ENCODE measurements at regions not wholly inside any gene's neighbourhood (a gene's known extent, or its start where the extent isn't known, plus 50 kb on each side); places are given as distances from the start of the nearest gene placed in this dataset.

DNA sequence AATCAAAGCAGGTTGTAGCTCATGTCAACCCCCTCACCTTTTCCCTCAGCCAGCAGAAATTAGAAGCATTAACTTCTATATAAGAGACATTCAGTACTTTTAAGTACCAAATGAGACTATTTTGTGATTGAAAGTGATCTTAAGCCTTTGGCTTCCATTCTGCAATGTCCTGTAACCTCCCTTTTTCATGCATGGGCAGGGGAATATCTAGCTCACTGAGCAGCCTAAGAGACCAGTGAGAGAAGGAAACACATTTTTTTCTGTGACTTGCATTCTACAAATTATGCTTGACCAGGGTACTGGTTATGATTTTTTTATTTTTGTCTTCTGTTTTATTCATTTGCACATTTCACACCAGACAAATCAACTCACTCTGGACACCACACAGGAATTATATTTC lies 369.6 kb downstream of the KCTD12 start:
- DNase-seq (ENCODE audit: low read depth, low spot score) = no peak

DNA sequence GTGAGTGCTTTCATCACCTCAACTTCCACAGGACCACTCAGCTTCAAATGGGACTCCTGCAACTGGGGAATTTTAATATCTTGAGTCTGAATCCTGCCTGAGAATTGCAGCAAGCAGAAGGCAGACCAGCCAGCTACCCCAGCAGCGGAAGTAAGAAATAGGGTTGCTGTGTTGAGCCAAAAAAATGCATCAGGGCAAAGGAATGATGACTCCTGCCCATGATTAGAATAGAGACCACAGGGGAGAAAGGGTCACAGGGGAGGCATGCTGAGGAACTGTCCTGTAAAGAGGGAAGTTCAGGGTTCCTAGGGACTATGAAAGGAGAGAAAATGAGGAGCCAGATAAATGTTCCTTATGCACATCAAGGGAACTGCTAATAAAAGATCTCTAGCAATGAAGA lies 370.2 kb downstream of the KCTD12 start:
- peak; percentile 69 for DNase-seq (ENCODE audit: low read depth, low spot score)

GRCh38 chr13:76512721-76513145 lies 373.5 kb downstream of the KCTD12 start:
- peak; percentile 88 for DNase-seq (ENCODE audit: low read depth, low spot score)

DNA sequence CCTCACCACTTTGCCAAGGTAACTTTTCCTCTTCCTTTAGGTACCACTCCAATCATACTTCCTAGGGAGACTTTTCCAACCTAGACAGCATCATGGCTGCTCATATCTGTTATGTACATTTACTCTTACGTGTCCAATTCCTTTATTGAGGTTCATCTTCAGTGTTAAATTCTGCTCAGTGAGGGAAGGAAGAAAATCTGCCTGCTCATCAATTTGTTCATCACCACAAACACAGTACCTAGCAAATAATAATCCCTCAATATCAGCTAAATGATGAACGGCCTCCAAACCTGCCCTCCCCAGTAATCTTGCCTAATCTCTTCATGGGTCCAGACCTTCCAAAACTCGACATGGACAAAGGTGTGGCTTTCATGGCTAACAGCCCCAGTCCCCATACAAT lies 380.8 kb downstream of the KCTD12 start:
- no peak for DNase-seq (ENCODE audit: low read depth, low spot score)

- DNase-seq (ENCODE audit: low read depth, low spot score) = no peak
These were observed 382.4 kb downstream of the KCTD12 start for GRCh38 chr13:76503766-76504165.

DNA sequence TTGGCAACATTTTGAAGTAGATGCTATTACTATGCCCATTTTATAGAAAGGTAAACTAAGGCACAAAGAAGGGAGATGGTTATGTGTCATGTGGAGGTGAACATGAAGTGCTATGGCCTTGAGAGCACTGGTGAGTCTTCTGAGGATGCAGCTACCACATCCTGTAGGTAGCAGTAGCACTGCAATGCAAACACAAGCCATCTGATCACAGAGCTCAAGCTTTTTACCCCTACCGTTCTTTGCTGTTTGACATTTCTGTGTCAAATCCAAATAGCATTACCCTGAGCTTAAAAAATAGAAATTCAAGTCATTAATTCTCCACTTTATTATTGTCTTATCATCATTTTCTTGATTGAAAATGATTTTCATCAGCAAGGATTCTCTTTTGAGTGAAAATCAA lies 382.9 kb downstream of the KCTD12 start:
- DNase-seq (ENCODE audit: low read depth, low spot score) = no peak

GRCh38 chr13:76500894-76501293 lies 385.3 kb downstream of the KCTD12 start:
- no peak for DNase-seq (ENCODE audit: low read depth, low spot score)

DNA sequence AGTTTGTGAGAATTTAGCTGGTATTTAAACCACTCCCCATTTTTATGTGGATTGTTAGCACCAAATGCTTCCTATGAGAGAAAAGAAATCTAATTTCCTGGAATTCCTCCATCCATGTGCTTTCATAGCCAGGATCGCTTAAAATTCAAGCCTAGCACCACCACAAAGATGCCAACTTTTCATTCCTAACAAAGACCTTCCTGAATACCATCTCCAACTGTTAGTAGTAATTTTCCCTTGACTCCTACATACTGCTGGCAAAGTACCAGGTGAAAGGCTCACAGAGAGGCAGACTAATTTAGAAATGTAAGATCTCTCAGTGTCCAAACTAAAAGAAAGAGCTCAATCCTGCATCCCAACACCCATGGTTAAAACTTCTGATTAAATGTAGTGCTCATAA lies 386.3 kb downstream of the KCTD12 start:
- DNase-seq (ENCODE audit: low read depth, low spot score) = no peak

DNA sequence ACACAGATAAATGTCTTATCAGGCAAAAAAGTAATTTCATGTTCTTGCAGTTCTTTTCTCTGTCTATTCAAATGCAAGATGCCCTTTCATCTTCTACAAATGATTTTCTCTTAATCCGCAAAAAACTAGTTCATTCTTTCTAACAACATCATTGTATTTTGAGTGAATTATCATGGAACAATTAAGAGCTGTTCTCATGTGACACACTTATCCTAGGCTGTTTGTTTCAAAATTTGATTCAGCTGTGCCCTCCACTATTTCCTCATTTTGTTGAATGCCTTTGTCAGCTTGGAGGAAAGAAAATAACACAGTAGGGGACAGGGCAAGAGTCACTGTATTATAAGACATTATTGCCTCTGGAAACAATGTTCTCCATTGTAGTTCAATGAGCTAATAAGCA lies 396.9 kb downstream of the KCTD12 start:
- DNase-seq (ENCODE audit: low read depth, low spot score) = no peak

DNA sequence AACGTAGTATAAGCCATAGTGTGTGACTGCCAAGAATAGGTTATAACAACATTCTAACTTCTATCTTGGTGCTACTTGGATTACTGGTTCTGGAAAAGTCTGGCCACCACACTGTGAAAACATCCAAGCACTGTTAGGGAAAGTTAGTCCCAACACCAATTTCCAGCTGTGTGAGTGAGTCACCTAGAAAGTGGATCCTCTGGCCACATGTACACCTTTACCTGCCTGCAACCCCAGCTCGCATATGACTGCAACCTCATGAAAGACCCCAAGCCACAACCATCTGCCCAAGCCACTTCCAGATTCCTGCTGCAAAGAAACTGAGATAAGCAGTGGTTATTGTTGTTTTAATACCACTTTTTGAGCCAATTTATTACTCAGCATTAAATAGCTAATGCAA lies 404.5 kb downstream of the KCTD12 start:
- DNase-seq (ENCODE audit: low read depth, low spot score) = no peak

- DNase-seq (ENCODE audit: low read depth, low spot score) = no peak
These were observed 411.2 kb downstream of the KCTD12 start for GRCh38 chr13:76474966-76475365.

DNA sequence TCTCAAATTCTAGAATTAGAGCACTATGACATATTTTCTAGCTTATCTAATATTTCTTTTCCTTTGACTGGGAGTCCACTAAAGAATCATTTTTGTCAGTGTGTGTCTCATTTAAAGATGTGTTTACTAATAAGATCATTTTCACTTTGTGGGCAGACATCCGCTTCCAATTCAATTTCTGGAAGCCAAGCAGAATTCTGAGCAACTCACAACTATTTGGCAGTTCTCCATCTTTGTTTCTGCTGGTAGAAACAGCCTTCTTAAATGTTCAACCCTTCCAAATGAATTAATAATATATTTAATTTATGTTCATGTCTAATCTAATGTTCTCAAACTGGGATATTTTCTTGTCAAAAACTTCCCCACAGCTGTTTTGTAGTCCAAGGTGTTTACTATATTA lies 411.8 kb downstream of the KCTD12 start:
- DNase-seq (ENCODE audit: low read depth, low spot score) = no peak

DNA sequence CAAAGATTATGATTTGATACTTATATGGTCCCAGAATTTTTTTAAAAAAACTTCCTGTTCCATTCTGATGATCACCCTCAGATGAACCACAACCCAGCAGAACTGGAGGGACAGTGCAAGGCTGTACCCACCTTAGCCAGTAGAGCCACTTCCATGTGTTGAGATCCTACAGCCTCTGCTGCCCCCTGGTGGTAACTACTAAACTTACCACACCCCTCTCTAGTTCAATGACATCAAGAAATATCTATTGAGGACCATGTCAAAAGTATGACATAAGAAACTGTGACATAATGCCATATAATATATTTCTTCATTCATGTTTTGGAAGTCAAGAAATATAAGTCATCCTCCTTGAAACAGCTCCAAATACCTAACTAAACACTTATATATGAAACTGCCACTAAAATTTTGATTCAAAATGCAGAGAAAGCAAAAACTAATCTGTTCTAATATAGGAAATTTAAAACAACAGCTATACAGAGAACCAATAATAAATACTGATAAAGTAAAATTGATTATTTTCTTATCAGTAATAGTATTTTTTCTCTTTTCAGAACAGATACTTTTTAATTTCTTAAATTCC lies 412.6 kb downstream of the KCTD12 start:
- DNase-seq (ENCODE audit: low read depth, low spot score) = peak; percentile 65

DNA sequence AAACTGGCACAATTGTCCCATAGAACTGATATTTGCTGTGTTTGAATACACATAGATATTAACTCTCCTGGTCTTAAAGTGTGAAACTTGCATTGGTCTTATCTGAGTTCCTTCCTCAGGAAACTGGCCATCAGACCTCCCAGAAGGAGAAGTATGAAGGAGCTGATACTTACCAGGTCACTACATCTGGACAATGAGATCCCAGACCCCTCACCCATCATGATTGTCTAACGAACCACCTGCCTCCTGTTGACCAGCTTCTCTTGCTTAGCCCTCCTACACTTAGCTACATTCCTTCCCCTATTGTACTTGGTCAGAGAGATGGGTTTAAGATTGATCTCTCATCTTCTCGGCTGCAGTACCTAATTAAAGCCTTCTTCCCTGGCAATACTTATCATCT lies 413.3 kb downstream of the KCTD12 start:
- no peak for DNase-seq (ENCODE audit: low read depth, low spot score)

DNA sequence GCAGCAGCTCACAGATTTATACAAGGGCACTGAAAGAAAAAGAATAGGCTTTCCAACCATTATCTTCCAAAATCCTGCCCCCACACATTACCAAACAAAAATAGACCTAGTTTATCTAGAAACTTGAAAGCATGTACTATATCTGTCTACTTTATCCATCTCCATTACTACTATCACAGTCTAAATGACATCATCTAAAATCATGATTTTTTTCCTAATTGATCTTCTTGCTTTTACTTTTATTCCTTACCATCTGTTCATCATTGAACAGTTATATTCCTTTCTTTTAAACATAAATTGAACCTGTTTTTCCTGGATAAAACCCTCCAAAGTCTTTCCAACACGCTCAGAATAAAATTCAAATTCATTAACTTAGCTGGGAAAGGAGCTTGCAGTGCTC lies 414.7 kb downstream of the KCTD12 start:
- no peak for DNase-seq (ENCODE audit: low read depth, low spot score)

DNA sequence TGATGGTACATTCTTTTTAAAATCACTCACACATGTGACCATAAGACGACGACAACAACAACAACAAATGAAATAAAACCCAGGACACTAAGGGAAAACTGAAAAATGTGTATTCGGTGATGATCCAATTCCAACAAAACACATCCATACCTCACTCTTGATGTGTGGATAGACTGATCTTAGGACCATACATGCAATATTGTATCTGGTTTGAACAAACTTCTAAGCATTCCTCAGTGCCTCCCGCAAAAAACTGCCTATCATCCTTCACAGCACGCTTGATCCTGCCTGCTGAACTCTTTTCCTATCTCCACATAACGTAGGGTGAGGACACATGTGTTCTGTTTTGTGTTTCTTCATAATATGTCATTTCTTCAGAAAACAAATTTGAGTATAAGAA lies 415.2 kb downstream of the KCTD12 start:
- no peak for DNase-seq (ENCODE audit: low read depth, low spot score)

DNA sequence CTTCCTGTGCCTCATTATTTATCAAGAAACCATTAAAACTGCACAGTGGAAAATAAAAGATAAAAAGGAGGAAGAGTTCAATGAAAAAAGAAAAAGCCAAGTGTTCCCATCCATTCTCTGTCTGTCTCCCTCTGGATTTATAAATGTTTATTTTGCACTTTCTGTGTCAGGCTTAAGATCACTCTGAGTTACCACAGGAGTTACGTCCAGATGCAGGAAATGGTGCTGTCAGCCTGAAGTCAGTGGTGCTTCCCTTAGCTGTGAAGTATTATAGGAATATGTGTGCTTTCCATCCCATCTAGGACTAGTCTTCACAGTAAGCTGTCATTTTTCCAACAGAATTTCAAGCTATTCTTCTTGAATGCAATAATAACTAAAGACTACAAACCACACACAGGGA lies 420.2 kb downstream of the KCTD12 start:
- DNase-seq (ENCODE audit: low read depth, low spot score) = no peak

- no peak for DNase-seq (ENCODE audit: low read depth, low spot score)
These were observed 422.9 kb downstream of the KCTD12 start for GRCh38 chr13:76463314-76463713.

DNA sequence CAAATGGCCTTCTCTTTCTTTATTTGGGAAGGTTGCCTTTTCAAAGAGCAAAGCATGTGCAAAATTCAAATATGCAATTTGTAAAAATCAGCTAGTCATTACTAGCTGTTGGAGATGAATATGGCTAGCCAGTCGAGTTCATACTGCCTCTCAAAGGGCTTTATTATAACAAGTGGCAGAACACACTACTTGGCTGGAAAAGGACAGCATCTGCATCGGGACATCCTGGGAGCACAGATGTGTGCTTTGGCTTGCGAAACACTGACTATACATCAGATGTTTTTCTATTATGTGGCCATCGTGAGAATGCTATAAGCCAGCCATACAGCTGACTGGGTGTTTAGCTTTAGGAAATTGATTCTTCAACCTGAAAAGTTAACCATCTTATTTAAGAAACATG lies 424.2 kb downstream of the KCTD12 start:
- no peak for DNase-seq (ENCODE audit: low read depth, low spot score)

GRCh38 chr13:76461484-76461883 lies 424.7 kb downstream of the KCTD12 start:
- DNase-seq (ENCODE audit: low read depth, low spot score) = no peak

DNA sequence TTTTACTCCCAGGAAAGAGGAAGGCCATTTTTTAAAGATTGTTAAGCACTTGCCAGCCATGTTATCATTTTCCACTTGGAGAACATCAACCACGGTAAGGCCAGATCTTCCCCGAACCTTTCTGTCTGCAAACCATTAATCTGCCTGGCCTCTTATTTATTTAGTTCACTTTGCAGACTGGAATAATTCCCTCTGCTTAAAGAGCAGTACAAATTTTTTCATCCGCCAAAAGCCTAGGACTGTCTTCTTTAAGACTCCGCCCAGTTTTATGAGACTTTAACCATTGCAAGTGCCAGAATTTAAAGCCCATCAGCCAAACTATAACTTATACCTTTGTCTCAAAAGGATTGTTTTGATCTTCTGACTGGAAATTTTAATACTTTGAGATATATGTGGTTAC lies 426.3 kb downstream of the KCTD12 start:
- DNase-seq (ENCODE audit: low read depth, low spot score) = no peak

GRCh38 chr13:76455960-76456359 lies 430.2 kb downstream of the KCTD12 start:
- DNase-seq (ENCODE audit: low read depth, low spot score) = peak; percentile 39

GRCh38 chr13:76454991-76455390 lies 431.2 kb downstream of the KCTD12 start:
- no peak for DNase-seq (ENCODE audit: low read depth, low spot score)

DNA sequence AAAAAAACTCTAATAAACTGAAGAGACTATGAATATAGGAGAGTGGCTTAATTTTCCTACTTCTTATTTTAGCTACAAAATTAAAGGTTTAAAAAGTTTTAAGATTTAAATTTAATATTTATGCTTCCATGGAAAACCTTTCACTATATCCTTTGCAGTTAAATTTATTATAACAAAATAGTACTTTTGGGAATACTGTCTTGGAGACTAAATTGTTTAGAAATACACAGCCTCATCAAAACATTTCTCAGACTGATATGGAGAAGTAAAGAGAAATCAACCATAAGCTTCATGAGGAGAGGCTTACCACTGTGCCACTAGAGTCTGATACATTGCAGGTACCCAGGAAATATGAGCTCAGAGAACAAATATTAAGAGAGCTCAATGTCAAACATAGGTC lies 436.5 kb downstream of the KCTD12 start:
- no peak for DNase-seq (ENCODE audit: low read depth, low spot score)
